Omental fat pad (tissue), 3 donors: ENCODE measurements at regions not wholly inside any gene's neighbourhood (a gene's known extent, or its start where the extent isn't known, plus 50 kb on each side); places are given as distances from the start of the nearest gene placed in this dataset.

ENCODE experiments used
- ATAC-seq: fragments of 150-250 bp; one replicate; pipeline ENCODE4 v1.9.1; 2016; ENCODE audit warnings: mild to moderate bottlenecking, moderate library complexity; ENCODE audit not compliant: low FRiP score
- DNase-seq: peaks from one replicate; pipeline ENCODE4 v3.0.0-alpha.2; 2019; ENCODE audit warnings: low spot score
- CTCF ChIP-seq, 3 donors: fragments of 450-650 bp; IDR thresholded peaks; one replicate each; pipeline ENCODE4 v1.5.1; 2016 to 2017; ENCODE audit warnings: antibody characterized with exemption in 3 of 3, mild to moderate bottlenecking in 3 of 3, moderate library complexity in 2 of 3

GRCh38 chr14:53360829-53361228, 207.7 kb upstream of the DDHD1 start:
- ATAC-seq, result no peak
- no peak for DNase-seq
- no peak for TF ChIP-seq CTCF (IDR thresholded peaks at IDR 0.05)

GRCh38 chr14:53358166-53358565, 205.0 kb upstream of the DDHD1 start:
- DNase-seq (no peak), ATAC-seq (no peak)
- no peak for TF ChIP-seq CTCF (IDR thresholded peaks at IDR 0.05)

GRCh38 chr14:53356361-53357150, 203.4 kb upstream of the DDHD1 start:
- TF ChIP-seq CTCF (IDR thresholded peaks at IDR 0.05), result no peak
- ATAC-seq, result no peak
- DNase-seq, result no peak

GRCh38 chr14:53355581-53356112, 202.5 kb upstream of the DDHD1 start:
- ATAC-seq (no peak), DNase-seq (no peak)
- no peak for TF ChIP-seq CTCF (IDR thresholded peaks at IDR 0.05)

GRCh38 chr14:53354336-53354735, 201.2 kb upstream of the DDHD1 start:
- DNase-seq, result no peak
- no peak for TF ChIP-seq CTCF (IDR thresholded peaks at IDR 0.05)
- no peak for ATAC-seq

GRCh38 chr14:53350866-53351265, 197.7 kb upstream of the DDHD1 start:
- DNase-seq (no peak), ATAC-seq (no peak)
- TF ChIP-seq CTCF (IDR thresholded peaks at IDR 0.05), result no peak

- DNase-seq (no peak), ATAC-seq (no peak)
- no peak for TF ChIP-seq CTCF (IDR thresholded peaks at IDR 0.05)
Measured at GRCh38 chr14:53350429-53350828, 197.3 kb upstream of the DDHD1 start.
